GM12878 (cell line): ENCODE measurements at regions not wholly inside any gene's neighbourhood (a gene's known extent, or its start where the extent isn't known, plus 50 kb on each side); places are given as distances from the start of the nearest gene placed in this dataset.

Experiments
- ATF3 ChIP-seq: IDR thresholded peaks from 2 replicates; pipeline ENCODE4 v1.6.1; 2011; ENCODE audit warnings: low read depth, mild to moderate bottlenecking, low read length, moderate library complexity, borderline replicate concordance; ENCODE audit errors: extremely low read depth
- CREM ChIP-seq: IDR thresholded peaks from 2 replicates; pipeline ENCODE4 v1.6.1; 2014; ENCODE audit warnings: antibody characterized with exemption, low read depth
- FOXK2 ChIP-seq: fragments of 450-650 bp; IDR thresholded peaks from 2 replicates; pipeline ENCODE4 v1.6.1; 2017; ENCODE audit warnings: mild to moderate bottlenecking, moderate library complexity
- NFYB ChIP-seq: IDR thresholded peaks from 2 replicates; pipeline ENCODE4 v1.6.1; 2011; ENCODE audit warnings: low read depth, mild to moderate bottlenecking, low read length, improper control_type of control experiment, moderate library complexity; ENCODE audit not compliant: insufficient read depth
- NRF1 ChIP-seq: conservative IDR thresholded peaks from 2 replicates; pipeline ENCODE4 v1.6.1; 2011; ENCODE audit warnings: mild to moderate bottlenecking, low read depth, low read length, improper control_type of control experiment
- PBX3 ChIP-seq: IDR thresholded peaks from 2 replicates; pipeline ENCODE4 v1.6.1; 2011; ENCODE audit warnings: mild to moderate bottlenecking, low read depth, low read length, moderate library complexity; ENCODE audit not compliant: insufficient replicate concordance
- POLR2AphosphoS5 ChIP-seq: IDR thresholded peaks from 2 replicates; pipeline ENCODE4 v1.6.1; 2011; ENCODE audit warnings: mild to moderate bottlenecking, low read length, inconsistent platforms
- RBBP5 ChIP-seq: fragments of 200-600 bp; sonication (generic); conservative IDR thresholded peaks from 2 replicates; pipeline ENCODE4 v1.6.1; 2016
- RUNX3 ChIP-seq: IDR thresholded peaks from 2 replicates; pipeline ENCODE4 v1.6.1; 2012; ENCODE audit warnings: low read length, inconsistent platforms
- ZNF687 ChIP-seq: fragments of 450-650 bp; IDR thresholded peaks from 2 replicates; pipeline ENCODE4 v1.6.1; 2017; ENCODE audit warnings: mild to moderate bottlenecking, moderate library complexity

- TF ChIP-seq ZNF687, result no peak
- TF ChIP-seq ATF3, result no peak
- no peak for TF ChIP-seq NRF1
- TF ChIP-seq PBX3, result no peak
- TF ChIP-seq CREM, result no peak
- no peak for TF ChIP-seq FOXK2
- TF ChIP-seq RBBP5, result no peak
- no peak for TF ChIP-seq POLR2AphosphoS5
- TF ChIP-seq NFYB, result no peak
- no peak for TF ChIP-seq RUNX3
Measured at GRCh38 chr2:211258646-211259335, 702.4 kb downstream of the CPS1 start (continued).
